ENCODE measurements at regions not wholly inside any gene's neighbourhood (a gene's known extent, or its start where the extent isn't known, plus 50 kb on each side); places are given as distances from the start of the nearest gene placed in this dataset.

DNA sequence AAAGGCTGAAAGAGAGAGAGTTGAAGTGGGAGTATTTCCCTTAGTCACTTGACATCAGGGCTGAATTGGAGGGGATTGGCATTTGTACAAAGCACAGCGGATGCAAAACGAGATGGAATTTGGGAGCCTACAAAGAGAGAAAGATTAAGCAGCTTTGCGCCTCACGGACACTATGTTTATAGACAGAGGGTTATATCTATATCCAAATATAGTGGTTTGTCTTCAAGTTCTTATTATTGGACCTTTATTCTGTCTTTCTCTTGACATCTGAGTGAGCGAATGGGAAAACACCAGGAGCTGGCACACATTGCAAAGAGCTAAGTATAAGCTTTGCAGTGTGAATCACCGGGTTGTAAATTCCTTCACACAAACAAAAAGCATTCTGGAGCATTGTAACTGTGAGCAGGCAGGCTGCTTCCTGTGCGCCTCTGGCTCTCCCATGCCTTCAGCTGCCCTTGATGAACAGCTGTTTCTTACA, 500.2 kb downstream of the STIM2 start:
- no peaks in the 10 kb centered on the region for H3K79me2 ChIP-seq (ENCODE audit: low read depth)
- ChIA-PET CTCF (no interaction called here), POLR2A (ENCODE audit: unreplicated experiment) (interaction anchor here (0.6 kb wide), 1 partner anchor 430 kb away, joined by 3 read pairs; no protein-coding TSS in a partner anchor)
- no peaks in the 10 kb centered on the region for H3K4me1 ChIP-seq (replicated peaks; ENCODE audit: insufficient read depth)
- intact Hi-C loops (cut with micrococcal nuclease; ENCODE audit: unreplicated experiment), result no loop called here
- TF ChIP-seq CTCF (conservative IDR thresholded peaks at IDR 0.05) (no peak), EZH2 (IDR thresholded peaks at IDR 0.05; ENCODE audit: low read depth) (no peak)
- no peak overlapping the region for H2AFZ ChIP-seq
- H4K20me1 ChIP-seq (ENCODE audit: insufficient read depth), result no peaks in the 10 kb centered on the region
- H3K36me3 ChIP-seq (ENCODE audit: low read depth), result no peaks in the 10 kb centered on the region
- DNase-seq, result no peak
- H3F3A ChIP-seq (ENCODE audit: insufficient read depth, low read depth), result no peaks in the 10 kb centered on the region
- H3K9me2 ChIP-seq (ENCODE audit: insufficient read depth), result no peaks in the 10 kb centered on the region
- no peak overlapping the region for H3K27ac ChIP-seq
- H3K4me2 ChIP-seq, result no peak overlapping the region
- no peak overlapping the region for H3K4me3 ChIP-seq
- no TSS peak for BruUV-seq (replicated peaks)
- H3K27me3 ChIP-seq (ENCODE audit: insufficient read depth, low read depth), result no peaks in the 10 kb centered on the region
- no peaks in the 10 kb centered on the region for H3K9me3 ChIP-seq (ENCODE audit: insufficient read depth, low read depth)

GRCh38 chr4:27364509-27364908, 503.9 kb downstream of the STIM2 start:
- H3K79me2 ChIP-seq (ENCODE audit: low read depth), result no peaks in the 10 kb centered on the region
- ChIA-PET CTCF (no interaction called here), POLR2A (ENCODE audit: unreplicated experiment) (no interaction called here)
- no peak overlapping the region for H2AFZ ChIP-seq
- DNase-seq, result no peak
- H3K27me3 ChIP-seq (ENCODE audit: insufficient read depth, low read depth), result no peaks in the 10 kb centered on the region
- H4K20me1 ChIP-seq (ENCODE audit: insufficient read depth), result no peaks in the 10 kb centered on the region
- no TSS peak for BruUV-seq (replicated peaks)
- no peaks in the 10 kb centered on the region for H3F3A ChIP-seq (ENCODE audit: insufficient read depth, low read depth)
- H3K27ac ChIP-seq, result no peak overlapping the region
- no peak overlapping the region for H3K4me3 ChIP-seq
- no peaks in the 10 kb centered on the region for H3K9me2 ChIP-seq (ENCODE audit: insufficient read depth)
- no peaks in the 10 kb centered on the region for H3K9me3 ChIP-seq (ENCODE audit: insufficient read depth, low read depth)
- no peaks in the 10 kb centered on the region for H3K4me1 ChIP-seq (replicated peaks; ENCODE audit: insufficient read depth)
- H3K36me3 ChIP-seq (ENCODE audit: low read depth), result no peaks in the 10 kb centered on the region
- intact Hi-C loops (cut with micrococcal nuclease; ENCODE audit: unreplicated experiment), result no loop called here
- TF ChIP-seq CTCF (conservative IDR thresholded peaks at IDR 0.05) (no peak), EZH2 (IDR thresholded peaks at IDR 0.05; ENCODE audit: low read depth) (no peak)
- H3K4me2 ChIP-seq, result no peak overlapping the region

- H3K4me3 ChIP-seq, result no peak overlapping the region
- no peak for TF ChIP-seq EZH2 (IDR thresholded peaks at IDR 0.05; ENCODE audit: low read depth)
- TF ChIP-seq CTCF (conservative IDR thresholded peaks at IDR 0.05), result no peak
- no TSS peak for BruUV-seq (replicated peaks)
- no peaks in the 10 kb centered on the region for H3K9me3 ChIP-seq (ENCODE audit: insufficient read depth, low read depth)
- no peaks in the 10 kb centered on the region for H3K4me1 ChIP-seq (replicated peaks; ENCODE audit: insufficient read depth)
- H2AFZ ChIP-seq, result no peak overlapping the region
- no peak overlapping the region for H3K4me2 ChIP-seq
- no peaks in the 10 kb centered on the region for H4K20me1 ChIP-seq (ENCODE audit: insufficient read depth)
- intact Hi-C loops (cut with micrococcal nuclease; ENCODE audit: unreplicated experiment), result no loop called here
- H3K27me3 ChIP-seq (ENCODE audit: insufficient read depth, low read depth), result no peaks in the 10 kb centered on the region
- ChIA-PET CTCF (no interaction called here), POLR2A (ENCODE audit: unreplicated experiment) (no interaction called here)
- H3K36me3 ChIP-seq (ENCODE audit: low read depth), result no peaks in the 10 kb centered on the region
- no peak for DNase-seq
- H3F3A ChIP-seq (ENCODE audit: insufficient read depth, low read depth), result no peaks in the 10 kb centered on the region
- no peaks in the 10 kb centered on the region for H3K79me2 ChIP-seq (ENCODE audit: low read depth)
- H3K9me2 ChIP-seq (ENCODE audit: insufficient read depth), result no peaks in the 10 kb centered on the region
- no peak overlapping the region for H3K27ac ChIP-seq
These were observed 505.6 kb downstream of the STIM2 start for GRCh38 chr4:27366104-27366823.
